SKM-1 (cell line): ENCODE measurements at regions not wholly inside any gene's neighbourhood (a gene's known extent, or its start where the extent isn't known, plus 50 kb on each side); places are given as distances from the start of the nearest gene placed in this dataset.
"Not testable (repeated sequence)": the region's sequence is repeated elsewhere in the genome, so short reads cannot be mapped to it uniquely, and the experiment has no call there.

ENCODE experiments used
- DNase-seq: peaks from one replicate; lab custom pipeline; 2025; ENCODE audit not compliant: unreplicated experiment; lab: John Stamatoyannopoulos, UW

DNA sequence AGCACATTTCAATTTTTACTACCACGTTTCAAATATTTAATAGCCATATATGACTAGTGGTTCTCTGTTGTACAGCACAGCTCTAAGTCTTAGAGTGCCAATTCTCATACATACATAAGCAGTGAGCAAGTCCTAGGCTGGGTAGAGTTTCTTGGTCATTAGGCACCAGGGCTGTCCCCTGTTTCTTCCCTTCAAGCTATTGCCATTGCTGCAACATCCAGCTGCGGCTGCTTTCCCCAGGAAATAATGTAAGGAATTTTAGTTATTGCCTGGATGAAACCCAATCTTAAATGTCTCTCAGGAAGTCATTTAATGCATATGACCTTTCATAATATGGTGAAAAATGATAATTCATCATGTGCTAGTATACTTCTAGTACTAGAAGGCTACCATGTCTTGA, 74.1 kb upstream of the PPP3CA start:
- no peak for DNase-seq

DNA sequence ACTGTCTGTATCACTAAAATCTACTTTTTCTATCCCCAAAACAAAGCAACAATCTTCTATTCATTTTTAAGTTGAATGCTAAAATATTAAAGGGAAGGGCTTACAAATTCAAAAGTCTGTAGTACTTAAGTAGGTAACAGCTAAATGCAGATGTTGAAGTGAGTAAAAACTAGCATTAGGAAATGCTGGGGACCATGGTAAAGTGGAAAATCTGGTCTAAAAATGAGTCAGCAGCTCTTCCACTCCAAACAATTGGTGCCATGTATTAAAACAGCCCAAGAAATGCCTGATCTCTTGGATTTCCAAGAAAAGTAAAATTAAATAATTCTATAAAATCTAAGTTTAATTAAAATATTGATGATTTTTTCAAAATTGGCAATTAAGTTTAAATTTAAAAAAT, 73.3 kb upstream of the PPP3CA start:
- DNase-seq = no peak

DNA sequence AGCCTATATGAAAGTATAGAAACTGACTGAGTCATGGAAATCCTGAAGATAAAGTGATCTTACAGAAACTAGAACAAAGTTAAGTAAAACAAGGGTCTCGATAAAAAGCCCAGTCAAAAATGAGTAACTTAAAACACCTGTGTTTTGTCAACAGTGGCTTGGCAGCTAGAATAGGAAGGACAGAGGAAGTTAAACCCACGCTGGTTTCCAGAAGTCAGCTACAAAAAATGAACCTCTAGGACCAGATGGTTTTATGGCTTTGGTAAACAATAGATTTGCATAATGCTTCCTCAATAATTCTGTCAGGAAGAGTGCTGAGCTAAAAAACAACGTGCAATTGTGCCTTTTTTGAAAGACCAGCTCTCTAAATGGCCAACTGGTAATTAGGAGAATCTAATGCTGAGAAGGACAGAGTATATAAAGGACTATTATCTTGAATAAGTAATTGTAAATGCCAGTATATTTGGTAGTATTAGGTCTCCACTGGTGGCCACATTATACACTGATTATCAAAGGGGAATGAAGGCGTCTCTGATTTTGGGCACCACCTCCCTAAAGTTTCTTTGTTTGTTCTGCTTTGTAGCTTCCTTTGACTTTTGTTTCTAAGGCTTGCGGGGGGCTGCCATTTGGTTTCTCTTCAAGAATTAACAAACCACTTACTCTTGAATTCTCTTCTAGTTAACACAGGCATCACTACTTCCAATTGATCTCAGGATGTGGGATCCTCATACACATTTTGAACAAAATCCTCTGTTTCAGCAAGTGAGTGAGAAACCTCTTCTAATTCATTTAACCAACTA, 72.2 kb upstream of the PPP3CA start:
- DNase-seq = no peak

DNA sequence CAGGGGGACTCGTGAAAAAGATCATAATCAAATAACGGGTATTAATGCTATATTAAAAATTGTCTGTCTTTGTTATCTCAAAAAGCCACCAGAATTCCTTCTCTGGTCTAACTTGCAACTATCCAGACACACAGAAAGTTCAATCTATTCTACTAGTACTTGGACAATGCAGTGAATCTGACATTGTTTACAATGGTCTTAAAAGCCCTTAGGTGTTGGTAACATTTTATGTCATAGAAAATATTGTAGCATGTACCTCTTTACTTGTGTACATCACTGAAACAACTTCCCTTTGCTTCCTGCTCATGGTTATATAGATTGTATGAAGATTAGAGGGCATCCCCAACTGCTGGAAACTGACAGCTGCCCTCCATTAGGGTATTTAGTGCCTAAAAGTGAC, 71.1 kb upstream of the PPP3CA start:
- no peak for DNase-seq

DNA sequence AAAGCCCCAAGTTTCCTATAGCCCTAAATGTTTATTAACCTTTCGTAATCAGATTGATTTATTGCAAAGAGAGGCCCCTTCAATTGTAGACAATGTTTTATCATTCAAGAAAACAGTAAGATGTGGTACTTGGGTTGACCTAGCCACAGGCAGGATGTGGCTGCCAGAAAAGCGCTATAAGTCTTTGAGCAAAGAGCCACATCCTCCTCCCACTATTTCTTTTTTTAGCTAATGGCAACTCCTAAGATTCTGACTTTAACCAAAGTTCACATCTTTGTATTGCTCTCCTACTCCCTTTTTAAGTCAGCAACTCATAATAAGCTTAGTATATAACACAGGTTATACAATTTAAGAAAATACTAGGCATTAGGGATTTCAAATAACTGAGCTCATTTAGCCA, 70.7 kb upstream of the PPP3CA start:
- DNase-seq = no peak

DNA sequence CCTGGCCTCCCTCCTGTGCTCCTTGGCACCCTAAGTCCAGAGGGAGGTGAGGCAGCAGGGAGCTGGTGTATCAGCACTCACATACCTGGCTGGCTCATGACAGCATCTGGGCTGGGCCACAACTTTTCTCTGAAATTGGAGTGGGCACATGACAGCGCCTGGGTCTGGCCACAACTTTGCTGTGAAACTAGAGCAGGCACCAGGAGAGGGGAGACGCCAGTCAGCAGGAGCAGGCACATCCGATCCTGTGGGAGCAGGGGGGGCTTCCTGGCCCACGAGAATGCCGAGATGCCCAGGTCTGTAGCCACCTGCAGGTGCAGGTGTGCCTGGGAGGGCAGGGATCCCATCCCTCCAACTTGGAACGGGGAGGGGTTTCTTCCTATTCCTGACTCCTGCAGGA, 69.7 kb upstream of the PPP3CA start:
- no peak for DNase-seq

DNA sequence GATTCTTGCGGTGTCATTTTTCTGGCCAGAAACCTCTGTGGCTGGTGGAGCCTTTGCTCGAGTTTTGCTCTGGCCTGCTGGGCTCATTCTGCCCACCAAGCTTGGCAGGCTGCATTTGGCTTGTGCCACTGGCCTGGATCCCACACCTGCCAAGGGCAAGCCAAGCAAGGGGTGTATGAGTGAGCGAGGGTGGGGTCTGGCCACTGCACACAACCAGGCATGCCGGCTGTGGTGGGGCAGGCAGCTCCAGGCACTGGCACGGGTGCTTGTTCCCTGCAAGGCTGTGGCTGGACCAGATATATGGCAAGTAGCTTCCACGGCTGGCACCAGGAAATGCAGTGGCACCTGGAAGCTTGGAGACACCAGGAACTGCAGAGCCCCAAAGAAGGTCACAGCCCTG, 68.6 kb upstream of the PPP3CA start:
- DNase-seq = no peak

DNA sequence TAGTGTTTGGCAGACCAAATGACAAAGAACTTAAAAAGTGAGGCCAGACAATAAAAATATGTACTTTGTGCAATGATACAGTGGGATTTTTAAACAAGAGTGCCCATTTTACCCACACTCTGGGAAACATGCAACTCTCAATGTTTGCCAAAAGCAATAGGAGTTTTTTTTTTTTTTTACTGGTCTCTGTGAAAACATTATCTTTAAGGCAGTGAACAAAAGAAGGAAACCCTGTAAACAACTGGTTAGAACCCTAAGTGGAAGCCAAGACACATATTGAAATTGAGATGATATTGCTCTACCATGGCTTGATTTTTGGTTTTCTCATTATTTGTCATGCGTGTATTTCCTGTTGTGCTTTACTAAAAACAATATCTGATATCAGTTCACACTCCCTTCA, 67.2 kb upstream of the PPP3CA start:
- DNase-seq = no peak

DNA sequence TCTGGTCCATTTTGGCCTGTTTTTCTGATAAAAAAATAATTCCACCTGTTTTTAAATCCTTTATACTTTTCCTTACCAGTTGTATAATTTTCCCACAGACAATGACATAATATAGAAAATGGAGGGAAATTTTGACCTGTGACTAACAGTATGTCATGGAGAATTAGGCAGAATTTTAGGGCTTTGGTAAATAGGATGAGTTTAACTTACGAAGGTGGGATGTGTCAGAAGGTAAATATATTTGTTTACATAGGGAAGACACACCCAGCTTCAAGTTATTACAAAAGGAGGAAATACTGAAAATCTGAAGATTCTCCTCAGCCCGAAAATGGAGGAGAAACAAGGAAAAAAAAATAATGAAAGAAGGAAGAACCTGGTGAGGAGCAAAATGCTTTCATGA, 64.6 kb upstream of the PPP3CA start:
- DNase-seq = no peak

DNA sequence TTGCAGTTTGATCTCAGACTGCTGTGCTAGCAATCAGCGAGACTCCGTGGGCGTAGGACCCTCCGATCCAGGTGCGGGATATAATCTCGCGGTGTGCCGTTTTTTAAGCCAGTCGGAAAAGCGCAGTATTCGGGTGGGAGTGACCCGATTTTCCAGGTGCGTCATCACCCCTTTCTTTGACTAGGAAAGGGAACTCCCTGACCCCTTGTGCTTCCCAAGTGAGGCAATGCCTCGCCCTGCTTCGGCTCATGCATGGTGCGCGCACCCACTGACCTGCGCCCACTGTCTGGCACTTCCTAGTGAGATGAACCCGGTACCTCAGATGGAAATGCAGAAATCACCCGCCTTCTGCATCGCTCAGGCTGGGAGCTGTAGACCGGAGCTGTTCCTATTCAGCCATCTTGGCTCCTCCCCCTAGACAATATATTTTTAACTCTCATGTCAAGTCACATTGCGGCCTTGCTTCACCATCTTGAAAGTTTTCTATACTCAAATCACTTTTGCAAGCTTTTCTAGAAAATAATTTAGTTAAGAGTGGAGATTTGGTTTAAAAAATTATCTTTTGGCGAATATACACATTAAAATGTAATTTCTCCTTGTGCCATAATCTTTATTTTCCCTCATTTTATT, 64.1 kb upstream of the PPP3CA start:
- not testable (repeated sequence) for DNase-seq

DNA sequence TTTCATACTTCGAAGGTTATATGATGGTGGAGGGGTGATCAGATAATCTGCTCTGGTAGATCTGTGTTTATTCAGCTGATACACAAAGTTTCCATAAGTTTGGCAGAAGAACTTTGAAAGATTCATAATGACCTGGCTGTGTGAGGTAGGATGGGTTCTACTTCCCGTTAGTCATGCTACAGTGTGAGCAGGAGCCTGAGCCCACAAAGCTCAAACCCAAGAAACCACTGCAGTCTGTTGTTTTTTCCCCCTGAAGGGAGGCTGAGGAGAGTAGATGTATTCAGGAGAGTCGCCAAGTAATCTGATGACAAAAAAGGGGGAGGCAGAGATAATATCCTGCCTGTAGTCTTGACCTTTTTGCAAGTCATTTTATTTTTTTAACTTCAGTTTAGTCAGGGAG, 52.8 kb upstream of the PPP3CA start:
- DNase-seq = no peak

DNA sequence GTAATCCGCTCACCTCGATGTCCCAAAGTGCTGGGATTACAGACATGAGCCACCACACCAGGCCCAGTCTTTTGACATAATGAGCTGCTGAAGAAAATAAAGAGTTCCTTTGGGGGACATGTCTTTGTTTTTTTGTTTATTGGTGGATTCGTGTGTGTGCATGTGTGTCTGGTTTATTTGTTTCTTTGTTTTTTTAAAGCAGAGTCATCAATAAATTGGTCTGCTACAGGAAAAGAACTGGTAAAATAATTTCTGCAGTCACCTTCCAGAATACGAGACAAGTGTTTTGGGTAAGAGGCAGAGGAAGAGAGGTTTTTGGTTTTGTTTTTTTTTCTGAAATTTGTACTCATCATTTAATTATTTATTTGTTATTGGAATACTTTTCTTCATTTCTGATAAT, 51.5 kb upstream of the PPP3CA start:
- no peak for DNase-seq
